Prostate gland (tissue), 2 donors: ENCODE measurements at regions not wholly inside any gene's neighbourhood (a gene's known extent, or its start where the extent isn't known, plus 50 kb on each side); places are given as distances from the start of the nearest gene placed in this dataset.

Source experiments
- DNase-seq: peaks from one replicate; pipeline ENCODE4 v3.0.0-alpha.2; 2019; ENCODE audit warnings: low spot score
- H3K27ac ChIP-seq, 2 donors: fragments of 200-600 bp; sonication (generic); 2 replicates each; pipeline ENCODE4 v1.5.1; 2017 to 2019
- H3K27me3 ChIP-seq: fragments of 200-600 bp; sonication (generic); replicated peaks from 2 replicates; pipeline ENCODE4 v1.5.1; 2019; ENCODE audit not compliant: insufficient read depth
- H3K36me3 ChIP-seq, 2 donors: fragments of 200-600 bp; sonication (generic); 1 replicate in 1 of 2; 2 replicates in 1 of 2; pipeline versions ENCODE4 v1.5.1 to v1.8.1; 2017 to 2019
- H3K4me1 ChIP-seq: fragments of 200-600 bp; sonication (generic); replicated peaks from 2 replicates; pipeline ENCODE4 v1.5.1; 2019
- H3K4me3 ChIP-seq, 2 donors: fragments of 200-600 bp; sonication (generic); 2 replicates each; pipeline ENCODE4 v1.5.1; 2017 to 2019
- H3K9me3 ChIP-seq: fragments of 200-600 bp; sonication (generic); 2 replicates; pipeline ENCODE4 v1.5.1; 2017
- POLR2A ChIP-seq: fragments of 450-650 bp; IDR thresholded peaks from one replicate; pipeline ENCODE4 v1.6.1; 2016; ENCODE audit warnings: antibody characterized with exemption, mild to moderate bottlenecking
- POLR2AphosphoS5 ChIP-seq: sonication (generic); formaldehyde crosslinking; IDR thresholded peaks from one replicate; pipeline ENCODE4 v1.6.1; 2017; ENCODE audit warnings: antibody characterized with exemption
- WGBS: methylation state at CpG from one replicate; pipeline ENCODE4 v1.1.5; 2018; 5-methylcytosine and 5-hydroxymethylcytosine counted together
- intact Hi-C: fragments of 100-400 bp; cut with DNase I; formaldehyde crosslinking; loops from one replicate; pipeline ENCODE4 v1.14.2; 2022
- TF ChIP-seq, protein P1 (sequence below), 4 experiments: fragments of 200-600 bp in 2 of 4; fragments of 450-650 bp in 2 of 4; sonication (generic) in 2 of 4; IDR thresholded peaks; 1 replicate in 3 of 4; 2 replicates in 1 of 4; pipeline ENCODE4 v1.5.1; 2016 to 2019; ENCODE audit warnings: antibody characterized with exemption in 4 of 4, mild to moderate bottlenecking in 2 of 4, moderate library complexity in 2 of 4

GRCh38 chr2:195489101-195489500 is 167.9 kb upstream of the SLC39A10 start:
- no peak for TF ChIP-seq POLR2A
- TF ChIP-seq, protein P1, sequence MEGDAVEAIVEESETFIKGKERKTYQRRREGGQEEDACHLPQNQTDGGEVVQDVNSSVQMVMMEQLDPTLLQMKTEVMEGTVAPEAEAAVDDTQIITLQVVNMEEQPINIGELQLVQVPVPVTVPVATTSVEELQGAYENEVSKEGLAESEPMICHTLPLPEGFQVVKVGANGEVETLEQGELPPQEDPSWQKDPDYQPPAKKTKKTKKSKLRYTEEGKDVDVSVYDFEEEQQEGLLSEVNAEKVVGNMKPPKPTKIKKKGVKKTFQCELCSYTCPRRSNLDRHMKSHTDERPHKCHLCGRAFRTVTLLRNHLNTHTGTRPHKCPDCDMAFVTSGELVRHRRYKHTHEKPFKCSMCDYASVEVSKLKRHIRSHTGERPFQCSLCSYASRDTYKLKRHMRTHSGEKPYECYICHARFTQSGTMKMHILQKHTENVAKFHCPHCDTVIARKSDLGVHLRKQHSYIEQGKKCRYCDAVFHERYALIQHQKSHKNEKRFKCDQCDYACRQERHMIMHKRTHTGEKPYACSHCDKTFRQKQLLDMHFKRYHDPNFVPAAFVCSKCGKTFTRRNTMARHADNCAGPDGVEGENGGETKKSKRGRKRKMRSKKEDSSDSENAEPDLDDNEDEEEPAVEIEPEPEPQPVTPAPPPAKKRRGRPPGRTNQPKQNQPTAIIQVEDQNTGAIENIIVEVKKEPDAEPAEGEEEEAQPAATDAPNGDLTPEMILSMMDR (IDR thresholded peaks at IDR 0.05): no peak
- TF ChIP-seq POLR2AphosphoS5: no peak
- H3K4me3 ChIP-seq: no peak overlapping the region
- H3K27me3 ChIP-seq: no peaks in the 10 kb centered on the region
- H3K36me3 ChIP-seq: no peaks in the 10 kb centered on the region
- H3K9me3 ChIP-seq: no peaks in the 10 kb centered on the region
- intact Hi-C loops: no loop called here
- DNase-seq: no peak
- H3K4me1 ChIP-seq: no peaks in the 10 kb centered on the region
- WGBS: 65% methylated on average over 2 of the region's 2 CpGs
- no peak overlapping the region for H3K27ac ChIP-seq

- Histone ChIP-seq H3K27me3 (no peaks in the 10 kb centered on the region), H3K9me3 (no peaks in the 10 kb centered on the region), H3K27ac (no peak overlapping the region), H3K4me3 (no peak overlapping the region), H3K36me3 (no peaks in the 10 kb centered on the region), H3K4me1 (no peaks in the 10 kb centered on the region)
- intact Hi-C loops: no loop called here
- no peak for DNase-seq
- TF ChIP-seq POLR2AphosphoS5: no peak
- TF ChIP-seq, protein P1 (IDR thresholded peaks at IDR 0.05): no peak
- no peak for TF ChIP-seq POLR2A
Measured at GRCh38 chr2:195488567-195488966, 168.5 kb upstream of the SLC39A10 start.

- H3K4me3 ChIP-seq: no peak overlapping the region
- no peaks in the 10 kb centered on the region for H3K27me3 ChIP-seq
- no peaks in the 10 kb centered on the region for H3K9me3 ChIP-seq
- TF ChIP-seq, protein P1 (IDR thresholded peaks at IDR 0.05): no peak
- TF ChIP-seq POLR2AphosphoS5: no peak
- TF ChIP-seq POLR2A: no peak
- WGBS: 62% methylated on average over 1 of the region's 1 CpG
- H3K36me3 ChIP-seq: no peaks in the 10 kb centered on the region
- no peak for DNase-seq
- intact Hi-C loops: no loop called here
- no peaks in the 10 kb centered on the region for H3K4me1 ChIP-seq
- no peak overlapping the region for H3K27ac ChIP-seq
Measured at GRCh38 chr2:195486987-195487644, 169.9 kb upstream of the SLC39A10 start.

DNA sequence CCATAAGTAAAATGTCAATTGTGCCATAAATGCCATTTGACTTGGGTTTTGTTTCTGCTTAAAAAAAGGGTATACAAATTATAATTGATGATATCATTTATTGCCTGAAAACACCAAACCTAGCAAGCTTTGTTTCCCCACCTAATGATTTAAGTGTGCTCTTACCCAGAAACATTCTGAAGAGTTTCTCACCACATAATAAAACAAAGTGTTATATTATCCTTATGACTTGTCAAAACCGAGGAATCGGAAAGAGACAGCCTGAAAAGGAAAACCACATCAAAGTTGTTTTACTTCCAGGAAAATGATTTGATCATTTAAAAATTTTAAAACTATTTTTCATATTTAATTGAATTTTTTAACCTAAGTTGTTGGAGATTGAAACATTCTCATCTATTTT is 170.5 kb upstream of the SLC39A10 start:
- H3K9me3 ChIP-seq: no peaks in the 10 kb centered on the region
- intact Hi-C loops: no loop called here
- H3K4me3 ChIP-seq: no peak overlapping the region
- DNase-seq: no peak
- no peaks in the 10 kb centered on the region for H3K4me1 ChIP-seq
- H3K27ac ChIP-seq: no peak overlapping the region
- TF ChIP-seq POLR2AphosphoS5 (no peak), POLR2A (no peak)
- TF ChIP-seq, protein P1 (IDR thresholded peaks at IDR 0.05): no peak
- no peaks in the 10 kb centered on the region for H3K27me3 ChIP-seq
- H3K36me3 ChIP-seq: no peaks in the 10 kb centered on the region
- 57% methylated on average over 2 of the region's 2 CpGs for WGBS

- H3K4me3 ChIP-seq: no peak overlapping the region
- no peaks in the 10 kb centered on the region for H3K36me3 ChIP-seq
- no peaks in the 10 kb centered on the region for H3K4me1 ChIP-seq
- no peak overlapping the region for H3K27ac ChIP-seq
- intact Hi-C loops: no loop called here
- DNase-seq: no peak
- H3K9me3 ChIP-seq: no peaks in the 10 kb centered on the region
- 11% methylated on average over 1 of the region's 1 CpG for WGBS
- TF ChIP-seq, protein P1 (IDR thresholded peaks at IDR 0.05): no peak
- TF ChIP-seq POLR2A (no peak), POLR2AphosphoS5 (no peak)
- H3K27me3 ChIP-seq: no peaks in the 10 kb centered on the region
Measured at GRCh38 chr2:195482010-195482409, 175.0 kb upstream of the SLC39A10 start.
